Right renal pelvis (tissue), 4 donors: ENCODE measurements at regions not wholly inside any gene's neighbourhood (a gene's known extent, or its start where the extent isn't known, plus 50 kb on each side); places are given as distances from the start of the nearest gene placed in this dataset.
"Not testable (repeated sequence)": the region's sequence is repeated elsewhere in the genome, so short reads cannot be mapped to it uniquely, and the experiment has no call there.

Source experiments
- DNase-seq, 4 donors: peaks; one replicate each; pipeline ENCODE4 v3.0.0-alpha.2; 2013; ENCODE audit warnings: low read depth in 4 of 4, low spot score in 3 of 4, missing footprints in 1 of 4

GRCh38 chr11:87583931-87584330 lies 546.2 kb downstream of the TMEM135 start:
- DNase-seq: no peak

GRCh38 chr11:87575088-87575487 lies 537.4 kb downstream of the TMEM135 start:
- DNase-seq: no peak

GRCh38 chr11:87574193-87574592 lies 536.5 kb downstream of the TMEM135 start:
- DNase-seq: no peak

- DNase-seq: no peak
Observed at GRCh38 chr11:87573708-87574107, 536.0 kb downstream of the TMEM135 start.

GRCh38 chr11:87572881-87573280 lies 535.1 kb downstream of the TMEM135 start:
- peak in 1 of 4 donors; percentile 1 for DNase-seq

- no peak for DNase-seq
Observed at GRCh38 chr11:87560352-87560751, 522.6 kb downstream of the TMEM135 start.

- DNase-seq: not testable (repeated sequence)
Observed at GRCh38 chr11:87559852-87560251, 522.1 kb downstream of the TMEM135 start.

GRCh38 chr11:87555101-87555500 lies 517.4 kb downstream of the TMEM135 start:
- no peak for DNase-seq

GRCh38 chr11:87548797-87549196 lies 511.1 kb downstream of the TMEM135 start:
- no peak for DNase-seq

- no peak for DNase-seq
Observed at GRCh38 chr11:87545858-87546257, 508.1 kb downstream of the TMEM135 start.

GRCh38 chr11:87539596-87539995 lies 501.9 kb downstream of the TMEM135 start:
- no peak for DNase-seq

GRCh38 chr11:87536565-87536964 lies 498.8 kb downstream of the TMEM135 start:
- DNase-seq: no peak

- no peak for DNase-seq
Observed at GRCh38 chr11:87536016-87536415, 498.3 kb downstream of the TMEM135 start.

- DNase-seq: no peak
Observed at GRCh38 chr11:87535513-87535912, 497.8 kb downstream of the TMEM135 start.

GRCh38 chr11:87531835-87532234 lies 494.1 kb downstream of the TMEM135 start:
- not testable (repeated sequence) for DNase-seq

- DNase-seq: no peak
Observed at GRCh38 chr11:87529486-87529885, 491.8 kb downstream of the TMEM135 start.

- DNase-seq: no peak
Observed at GRCh38 chr11:87528752-87529151, 491.0 kb downstream of the TMEM135 start.

GRCh38 chr11:87523276-87523675 lies 485.5 kb downstream of the TMEM135 start:
- DNase-seq: no peak

GRCh38 chr11:87518266-87518665 lies 480.5 kb downstream of the TMEM135 start:
- no peak for DNase-seq

- DNase-seq: no peak
Observed at GRCh38 chr11:87517351-87517750, 479.6 kb downstream of the TMEM135 start.

GRCh38 chr11:87507722-87508121 lies 470.0 kb downstream of the TMEM135 start:
- not testable (repeated sequence) for DNase-seq

GRCh38 chr11:87506946-87507345 lies 469.2 kb downstream of the TMEM135 start:
- not testable (repeated sequence) for DNase-seq

- DNase-seq: no peak
Observed at GRCh38 chr11:87501388-87501787, 463.7 kb downstream of the TMEM135 start.
